Calu3 (cell line): ENCODE measurements at regions not wholly inside any gene's neighbourhood (a gene's known extent, or its start where the extent isn't known, plus 50 kb on each side); places are given as distances from the start of the nearest gene placed in this dataset.

ENCODE experiments used
- BruUV-seq: library from RNA; stranded (reverse); fragments of 400-500 nt; replicated peaks from 2 replicates; lab custom pipeline; 2021; lab: Mats Ljungman, UMichigan
- CTCF ChIA-PET: fragments of 300-600 bp; sonication (Branson Sonifier 250); formaldehyde crosslinking; loops from one replicate; lab custom pipeline; 2022; ENCODE audit warnings: antibody characterized with exemption; lab: Charles Lee
- DNase-seq: peaks from one replicate; pipeline ENCODE4 v3.0.0; 2022
- H3K27ac Mint-ChIP-seq: one replicate; pipeline ENCODE4 v1.8.0; 2022; ENCODE audit warnings: mixed read lengths; ENCODE audit not compliant: unreplicated experiment
- H3K27me3 Mint-ChIP-seq: one replicate; pipeline ENCODE4 v1.8.0; 2022; ENCODE audit warnings: mixed read lengths; ENCODE audit not compliant: unreplicated experiment
- H3K36me3 Mint-ChIP-seq: one replicate; pipeline ENCODE4 v1.8.0; 2022; ENCODE audit warnings: mild to moderate bottlenecking, moderate library complexity, mixed read lengths; ENCODE audit not compliant: insufficient read depth, unreplicated experiment
- H3K4me1 Mint-ChIP-seq: one replicate; pipeline ENCODE4 v1.8.0; 2022; ENCODE audit warnings: mild to moderate bottlenecking, low read depth, mixed read lengths; ENCODE audit not compliant: unreplicated experiment
- H3K4me3 Mint-ChIP-seq: one replicate; pipeline ENCODE4 v1.8.0; 2022; ENCODE audit warnings: mild to moderate bottlenecking, low read depth, moderate library complexity, mixed read lengths; ENCODE audit not compliant: unreplicated experiment
- H3K9me3 Mint-ChIP-seq: one replicate; pipeline ENCODE4 v1.8.0; 2022; ENCODE audit warnings: low read depth, mixed read lengths; ENCODE audit not compliant: unreplicated experiment
- CTCF ChIP-seq: fragments of 200-600 bp; IDR thresholded peaks from one replicate; pipeline ENCODE4 v1.8.0; 2022; ENCODE audit warnings: antibody characterized with exemption; ENCODE audit not compliant: unreplicated experiment
- intact Hi-C: fragments of 100-400 bp; cut with micrococcal nuclease; formaldehyde crosslinking; loops from one replicate; pipeline ENCODE4 v1.10.0; 2022; ENCODE audit not compliant: unreplicated experiment

- Mint-ChIP-seq H3K4me3 (no peak overlapping the region), H3K9me3 (no peaks in the 10 kb centered on the region), H3K4me1 (peaks cover 9% of the 10 kb centered on the region), H3K36me3 (no peaks in the 10 kb centered on the region), H3K27ac (no peak overlapping the region), H3K27me3 (no peaks in the 10 kb centered on the region)
- no peak for TF ChIP-seq CTCF
- DNase-seq, result no peak
- CTCF ChIA-PET, result no interaction called here
- intact Hi-C loops, result no loop called here
- no TSS peak for BruUV-seq
Observed at GRCh38 chr2:217090884-217091283, 231.0 kb upstream of the TNP1 start.

- H3K27ac Mint-ChIP-seq, result no peak overlapping the region
- intact Hi-C loops, result no loop called here
- H3K4me1 Mint-ChIP-seq, result peaks cover under 1% of the 10 kb centered on the region
- no peaks in the 10 kb centered on the region for H3K9me3 Mint-ChIP-seq
- DNase-seq, result no peak
- TF ChIP-seq CTCF, result no peak
- BruUV-seq, result no TSS peak
- CTCF ChIA-PET, result no interaction called here
- no peaks in the 10 kb centered on the region for H3K27me3 Mint-ChIP-seq
- no peak overlapping the region for H3K4me3 Mint-ChIP-seq
- H3K36me3 Mint-ChIP-seq, result no peaks in the 10 kb centered on the region
Observed at GRCh38 chr2:217090024-217090473, 230.2 kb upstream of the TNP1 start.

GRCh38 chr2:217086718-217087117 is 226.9 kb upstream of the TNP1 start:
- BruUV-seq, result no TSS peak
- no peak for DNase-seq
- no peak for TF ChIP-seq CTCF
- H3K4me3 Mint-ChIP-seq, result no peak overlapping the region
- intact Hi-C loops, result no loop called here
- no peak overlapping the region for H3K27ac Mint-ChIP-seq
- CTCF ChIA-PET, result no interaction called here
- H3K36me3 Mint-ChIP-seq, result no peaks in the 10 kb centered on the region
- no peaks in the 10 kb centered on the region for H3K4me1 Mint-ChIP-seq
- no peaks in the 10 kb centered on the region for H3K9me3 Mint-ChIP-seq
- H3K27me3 Mint-ChIP-seq, result no peaks in the 10 kb centered on the region

GRCh38 chr2:217086038-217086522 is 226.2 kb upstream of the TNP1 start:
- CTCF ChIA-PET, result no interaction called here
- H3K36me3 Mint-ChIP-seq, result no peaks in the 10 kb centered on the region
- DNase-seq, result no peak

More at GRCh38 chr2:217086038-217086522, 226.2 kb upstream of the TNP1 start:
- no TSS peak for BruUV-seq
- intact Hi-C loops, result no loop called here
- no peaks in the 10 kb centered on the region for H3K9me3 Mint-ChIP-seq
- no peak overlapping the region for H3K27ac Mint-ChIP-seq
- no peaks in the 10 kb centered on the region for H3K4me1 Mint-ChIP-seq
- no peak overlapping the region for H3K4me3 Mint-ChIP-seq
- H3K27me3 Mint-ChIP-seq, result no peaks in the 10 kb centered on the region
- TF ChIP-seq CTCF, result no peak
